Right lobe of liver (tissue), 6 donors: ENCODE measurements at regions not wholly inside any gene's neighbourhood (a gene's known extent, or its start where the extent isn't known, plus 50 kb on each side); places are given as distances from the start of the nearest gene placed in this dataset.

Experiments
- ATAC-seq, 4 donors: fragments of 200-7000 bp; cut with Tn5 transposase; one replicate each; pipeline ENCODE4 v1.9.1; 2020; ENCODE audit warnings: mild to moderate bottlenecking in 4 of 4, moderate library complexity in 4 of 4
- DNase-seq, 3 donors: peaks; one replicate each; pipeline ENCODE4 v3.0.0-alpha.2; 2020
- H3K27ac ChIP-seq, 3 donors: fragments of 200-600 bp; one replicate each; pipeline ENCODE4 v1.8.0; 2022
- H3K27me3 ChIP-seq, 2 donors: fragments of 200-600 bp; one replicate each; pipeline ENCODE4 v1.8.0; 2022
- H3K36me3 ChIP-seq, 4 donors: fragments of 200-600 bp; sonication (generic) in 1 of 4; one replicate each; pipeline versions ENCODE4 v1.5.1 to v1.8.0; 2017 to 2022; ENCODE audit warnings: control low read depth in 1 of 4
- H3K4me1 ChIP-seq, 4 donors: fragments of 200-600 bp; sonication (generic) in 1 of 4; one replicate each; pipeline versions ENCODE4 v1.5.1 to v1.8.0; 2017 to 2022; ENCODE audit warnings: control low read depth in 1 of 4
- H3K4me3 ChIP-seq, 3 donors: fragments of 200-600 bp; one replicate each; pipeline ENCODE4 v1.8.0; 2022
- H3K9me3 ChIP-seq, 4 donors: fragments of 200-600 bp; sonication (generic) in 1 of 4; one replicate each; pipeline versions ENCODE4 v1.5.1 to v1.8.0; 2017 to 2022; ENCODE audit warnings: control low read depth in 1 of 4
- CTCF ChIP-seq, 4 donors: fragments of 200-600 bp in 3 of 4; fragments of 450-650 bp in 1 of 4; IDR thresholded peaks; one replicate each; pipeline versions ENCODE4 v1.5.1 to v1.8.0; 2016 to 2022; ENCODE audit warnings: antibody characterized with exemption in 4 of 4, mild to moderate bottlenecking in 2 of 4
- POLR2A ChIP-seq: fragments of 450-650 bp; IDR thresholded peaks from one replicate; pipeline ENCODE4 v1.6.1; 2017; ENCODE audit warnings: antibody characterized with exemption, mild to moderate bottlenecking
- WGBS: methylation state at CpG from one replicate; pipeline ENCODE4 v1.1.6; 2018; ENCODE audit warnings: low coverage, low lambda C conversion rate; ENCODE audit not compliant: insufficient coverage; ENCODE audit errors: missing lambda C conversion rate; 5-methylcytosine and 5-hydroxymethylcytosine counted together
- intact Hi-C, 2 donors: fragments of 100-400 bp; cut with DNase I; formaldehyde crosslinking; loops; one replicate each; pipeline versions ENCODE4 v1.11.2 to v1.14.1; 2022
- donor health status: DM: no; HTN: yes; CAD: no.
- donor health status: DM: no; HTN: no; CAD: no.
- donor health status: DM: no; HTN: no; CAD: no.
- donor health status: DM: no; HTN: yes; CAD: no.
- donor health status: DM: no; HTN: yes; CAD: no.

- Histone ChIP-seq H3K4me1 (no peaks in the 10 kb centered on the region), H3K27me3 (no peaks in the 10 kb centered on the region), H3K9me3 (no peaks in the 10 kb centered on the region), H3K4me3 (no peak overlapping the region), H3K36me3 (no peaks in the 10 kb centered on the region), H3K27ac (no peak overlapping the region)
- TF ChIP-seq POLR2A (no peak), CTCF (IDR thresholded peaks at IDR 0.05) (no peak)
- intact Hi-C loops = no loop called here
- DNase-seq = no peak
- ATAC-seq = no peak
- WGBS = 51% methylated on average over 8 of the region's 8 CpGs
Observed at GRCh38 chr6:21831521-21832291, 238.2 kb downstream of the SOX4 start.

GRCh38 chr6:21836277-21836676 is 242.7 kb downstream of the SOX4 start:
- TF ChIP-seq POLR2A (no peak), CTCF (IDR thresholded peaks at IDR 0.05) (no peak)
- intact Hi-C loops = no loop called here
- Histone ChIP-seq H3K36me3 (no peaks in the 10 kb centered on the region), H3K9me3 (no peaks in the 10 kb centered on the region), H3K27me3 (no peaks in the 10 kb centered on the region), H3K4me1 (no peaks in the 10 kb centered on the region), H3K4me3 (no peak overlapping the region), H3K27ac (no peak overlapping the region)
- DNase-seq (no peak), ATAC-seq (no peak)
- 58% methylated on average over 7 of the region's 7 CpGs for WGBS

- ATAC-seq (no peak), DNase-seq (no peak)
- intact Hi-C loops = no loop called here
- H3K4me3 ChIP-seq = no peak overlapping the region
- TF ChIP-seq CTCF (IDR thresholded peaks at IDR 0.05) (no peak), POLR2A (no peak)
- no peak overlapping the region for H3K27ac ChIP-seq
- 35% methylated on average over 6 of the region's 6 CpGs for WGBS
- no peaks in the 10 kb centered on the region for H3K4me1 ChIP-seq
- H3K9me3 ChIP-seq = no peaks in the 10 kb centered on the region
- H3K27me3 ChIP-seq = no peaks in the 10 kb centered on the region
- H3K36me3 ChIP-seq = no peaks in the 10 kb centered on the region
Observed at GRCh38 chr6:21836772-21837425, 243.3 kb downstream of the SOX4 start.

- Histone ChIP-seq H3K27ac (no peak overlapping the region), H3K4me3 (no peak overlapping the region), H3K36me3 (no peaks in the 10 kb centered on the region), H3K9me3 (no peaks in the 10 kb centered on the region), H3K4me1 (no peaks in the 10 kb centered on the region), H3K27me3 (no peaks in the 10 kb centered on the region)
- 48% methylated on average over 2 of the region's 2 CpGs for WGBS
- DNase-seq (no peak), ATAC-seq (peak; percentile 24 to 70 (median 60))
- TF ChIP-seq CTCF (IDR thresholded peaks at IDR 0.05) (no peak), POLR2A (no peak)
- intact Hi-C loops = no loop called here
Observed at GRCh38 chr6:21840428-21840827, 246.9 kb downstream of the SOX4 start.
